Activated CD4-positive, alpha-beta T cell treated with anti-CD3 and anti-CD28 coated beads, Interleukin-2, amount 10 ng/mL, durations not matched to agents 7 days and 5 days (primary cell): ENCODE measurements at regions not wholly inside any gene's neighbourhood (a gene's known extent, or its start where the extent isn't known, plus 50 kb on each side); places are given as distances from the start of the nearest gene placed in this dataset.
"Not testable (repeated sequence)": the region's sequence is repeated elsewhere in the genome, so short reads cannot be mapped to it uniquely, and the experiment has no call there.

Experiments
- CTCF ChIA-PET: fragments of 350-600 bp; sonication (Branson Sonifier 250); formaldehyde crosslinking; loops from one replicate; lab custom pipeline; 2021; ENCODE audit warnings: antibody characterized with exemption; lab: Charles Lee
- POLR2A ChIA-PET: fragments of 350-600 bp; sonication (Branson Sonifier 250); formaldehyde crosslinking; loops from one replicate; lab custom pipeline; 2021; ENCODE audit warnings: antibody characterized with exemption; lab: Charles Lee
- DNase-seq: peaks from one replicate; pipeline ENCODE4 v3.0.0-alpha.2; 2020
- H3K27ac Mint-ChIP-seq: one replicate; pipeline ENCODE4 v1.8.0; 2021; ENCODE audit warnings: mild to moderate bottlenecking, moderate library complexity, mixed read lengths
- H3K27me3 Mint-ChIP-seq: one replicate; pipeline ENCODE4 v1.8.0; 2021; ENCODE audit warnings: mixed read lengths
- H3K36me3 Mint-ChIP-seq: one replicate; pipeline ENCODE4 v1.8.0; 2021; ENCODE audit warnings: low read depth, mixed read lengths
- H3K4me1 Mint-ChIP-seq: one replicate; pipeline ENCODE4 v1.8.0; 2021; ENCODE audit warnings: mixed read lengths
- H3K4me3 Mint-ChIP-seq: one replicate; pipeline ENCODE4 v1.8.0; 2021; ENCODE audit warnings: mild to moderate bottlenecking, moderate library complexity, mixed read lengths
- H3K9me3 Mint-ChIP-seq: one replicate; pipeline ENCODE4 v1.8.0; 2021; ENCODE audit warnings: mixed read lengths

DNA sequence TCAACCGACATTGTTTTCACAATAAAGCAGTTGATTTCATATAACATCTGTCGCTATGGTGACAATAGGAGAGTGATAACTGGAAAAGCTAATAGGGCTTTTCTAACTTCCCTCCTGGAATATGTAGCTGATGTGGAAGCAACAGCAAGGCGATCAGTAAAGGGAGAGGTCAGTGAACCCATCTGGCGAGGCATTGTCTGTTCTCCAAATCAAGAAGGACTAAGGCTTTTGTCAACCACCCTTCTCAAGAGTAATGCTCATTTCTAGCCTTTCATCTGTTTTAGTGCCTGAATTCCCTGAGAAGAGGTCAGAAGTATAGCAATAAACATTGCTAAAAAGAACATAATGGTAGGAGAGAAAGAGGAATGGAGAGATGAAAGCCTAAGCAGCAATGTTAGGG lies 201.3 kb downstream of the AKAP7 start:
- DNase-seq, result no peak
- Mint-ChIP-seq H3K27ac (no peak overlapping the region), H3K36me3 (no peaks in the 10 kb centered on the region), H3K4me1 (no peaks in the 10 kb centered on the region), H3K27me3 (no peaks in the 10 kb centered on the region), H3K9me3 (no peaks in the 10 kb centered on the region), H3K4me3 (no peak overlapping the region)
- ChIA-PET POLR2A (no interaction called here), CTCF (no interaction called here)

DNA sequence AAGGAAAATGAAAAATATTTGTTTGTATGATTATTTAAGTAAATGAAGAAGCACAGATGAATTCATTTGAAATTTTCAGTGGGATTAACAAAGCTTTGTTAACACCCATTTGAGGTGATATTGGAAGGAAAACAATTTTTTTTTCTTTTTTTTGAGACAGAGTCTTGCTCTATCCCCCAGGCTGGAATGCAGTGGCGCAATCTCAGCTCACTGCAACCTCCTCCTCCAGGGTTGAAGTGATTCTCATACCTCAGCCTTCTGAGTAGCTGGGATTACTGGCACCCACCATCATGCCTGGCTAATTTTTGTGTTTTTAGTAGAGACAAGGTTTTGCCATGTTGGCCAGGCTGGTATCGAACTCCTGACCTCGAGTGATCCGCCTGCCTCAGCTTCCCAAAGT lies 211.6 kb downstream of the AKAP7 start:
- POLR2A ChIA-PET, H3K4me1 Mint-ChIP-seq: not testable (repeated sequence)

DNA sequence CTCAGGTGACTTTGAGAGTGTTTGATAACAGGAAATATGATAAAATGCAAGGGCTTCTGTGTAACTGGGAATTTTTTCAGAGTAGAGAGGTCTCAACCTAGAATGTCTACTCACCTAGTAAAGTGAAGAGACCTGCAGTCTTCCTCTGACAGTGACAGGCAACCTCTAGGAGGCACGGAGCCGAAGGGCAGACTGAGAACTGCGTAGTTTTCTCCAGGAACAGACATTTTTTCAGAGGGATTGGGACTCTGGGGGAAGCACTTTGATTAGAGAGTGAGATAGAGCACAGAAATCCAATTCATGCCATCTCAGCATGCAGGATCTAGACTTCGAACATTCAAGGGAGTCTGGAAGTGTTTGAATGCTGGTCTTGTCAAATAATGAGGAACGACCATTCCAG lies 213.3 kb downstream of the AKAP7 start:
- no peak for DNase-seq
- Mint-ChIP-seq H3K36me3 (no peaks in the 10 kb centered on the region), H3K9me3 (no peaks in the 10 kb centered on the region), H3K4me1 (peaks cover 4% of the 10 kb centered on the region), H3K4me3 (no peak overlapping the region), H3K27ac (no peak overlapping the region), H3K27me3 (no peaks in the 10 kb centered on the region)
- POLR2A ChIA-PET, result no interaction called here
- CTCF ChIA-PET, result no interaction called here

More for the DNA sequence above, 211.6 kb downstream of the AKAP7 start:
- CTCF ChIA-PET, H3K36me3 Mint-ChIP-seq, H3K9me3 Mint-ChIP-seq, H3K27me3 Mint-ChIP-seq, DNase-seq, H3K27ac Mint-ChIP-seq, H3K4me3 Mint-ChIP-seq: not testable (repeated sequence)

DNA sequence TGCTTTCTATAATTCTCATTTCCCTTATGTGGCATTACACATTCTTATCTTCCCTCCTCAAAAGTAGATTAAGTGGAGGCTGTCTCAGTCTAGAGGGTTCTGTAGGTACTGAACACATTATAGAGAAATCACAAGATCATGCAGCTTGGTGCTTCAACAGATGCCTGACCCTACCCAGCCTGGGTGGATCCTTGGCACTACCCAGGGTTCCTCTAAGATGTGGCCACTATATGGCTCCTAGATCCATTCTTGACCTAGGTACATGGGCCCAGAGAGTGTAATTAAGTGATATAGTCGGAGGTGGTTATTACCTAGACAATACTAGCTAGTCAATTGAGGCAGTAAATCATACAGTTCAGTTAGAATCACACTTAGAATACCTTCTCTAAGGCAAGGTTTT lies 213.9 kb downstream of the AKAP7 start:
- POLR2A ChIA-PET, result no interaction called here
- peaks cover 4% of the 10 kb centered on the region for H3K4me1 Mint-ChIP-seq
- no peak overlapping the region for H3K27ac Mint-ChIP-seq
- no peaks in the 10 kb centered on the region for H3K9me3 Mint-ChIP-seq
- no peak for DNase-seq
- no peaks in the 10 kb centered on the region for H3K27me3 Mint-ChIP-seq
- H3K4me3 Mint-ChIP-seq, result no peak overlapping the region
- CTCF ChIA-PET, result interaction anchor here (0.5 kb wide), 1 partner anchor 48 kb away, joined by 3 read pairs; no protein-coding TSS in a partner anchor
- H3K36me3 Mint-ChIP-seq, result no peaks in the 10 kb centered on the region

DNA sequence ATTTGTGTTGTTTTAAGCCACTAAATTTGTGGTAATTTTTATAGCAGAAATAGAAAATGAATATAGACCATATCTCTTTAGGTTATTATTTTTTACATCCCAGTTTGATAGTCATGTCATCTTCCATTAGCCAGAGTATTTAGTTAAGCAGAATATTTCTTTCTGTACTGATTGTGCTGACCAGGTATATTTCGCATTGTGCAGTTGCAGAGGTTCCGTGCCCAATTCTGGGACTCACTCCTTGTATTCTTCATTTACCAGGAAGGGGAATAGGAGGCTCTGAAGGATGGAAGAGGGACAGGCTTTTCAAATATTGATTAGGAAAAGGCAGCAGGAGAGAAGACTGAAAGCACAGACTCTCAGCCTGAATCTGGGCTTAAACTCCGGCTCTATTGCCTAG lies 217.8 kb downstream of the AKAP7 start:
- H3K9me3 Mint-ChIP-seq, result no peaks in the 10 kb centered on the region
- POLR2A ChIA-PET, result no interaction called here
- H3K27ac Mint-ChIP-seq, result no peak overlapping the region
- H3K27me3 Mint-ChIP-seq, result no peaks in the 10 kb centered on the region
- peaks cover 1% of the 10 kb centered on the region for H3K36me3 Mint-ChIP-seq
- CTCF ChIA-PET, result no interaction called here
- H3K4me1 Mint-ChIP-seq, result peaks cover 6% of the 10 kb centered on the region
- DNase-seq, result no peak
- H3K4me3 Mint-ChIP-seq, result no peak overlapping the region

DNA sequence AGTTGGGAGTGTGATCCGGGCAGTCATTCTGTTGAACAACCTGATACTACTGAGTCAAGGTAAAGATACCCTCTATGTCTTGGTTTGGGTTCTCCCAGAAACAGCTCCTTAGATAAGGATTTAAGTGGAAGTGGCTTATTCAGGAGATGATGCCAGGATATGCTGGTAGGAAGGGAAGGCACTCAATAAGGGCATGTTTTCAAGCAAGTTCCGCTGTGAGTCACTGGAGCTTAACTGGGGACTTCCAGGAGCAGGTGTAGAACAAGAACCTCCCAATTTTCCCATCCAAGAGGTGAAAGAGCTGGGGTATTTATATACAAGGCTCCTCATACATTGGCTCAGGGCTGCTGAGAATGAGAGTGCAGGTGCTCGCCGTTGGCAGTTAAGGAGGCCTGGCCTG lies 218.6 kb downstream of the AKAP7 start:
- H3K36me3 Mint-ChIP-seq, result peaks cover 1% of the 10 kb centered on the region
- peaks cover 2% of the 10 kb centered on the region for H3K4me1 Mint-ChIP-seq
- no peak overlapping the region for H3K27ac Mint-ChIP-seq
- CTCF ChIA-PET, result interaction anchor here (1.5 kb wide), 1 partner anchor 8 kb away, joined by 5 read pairs; no protein-coding TSS in a partner anchor
- no peaks in the 10 kb centered on the region for H3K9me3 Mint-ChIP-seq
- no peak overlapping the region for H3K4me3 Mint-ChIP-seq
- POLR2A ChIA-PET, result no interaction called here
- no peak for DNase-seq
- no peaks in the 10 kb centered on the region for H3K27me3 Mint-ChIP-seq

DNA sequence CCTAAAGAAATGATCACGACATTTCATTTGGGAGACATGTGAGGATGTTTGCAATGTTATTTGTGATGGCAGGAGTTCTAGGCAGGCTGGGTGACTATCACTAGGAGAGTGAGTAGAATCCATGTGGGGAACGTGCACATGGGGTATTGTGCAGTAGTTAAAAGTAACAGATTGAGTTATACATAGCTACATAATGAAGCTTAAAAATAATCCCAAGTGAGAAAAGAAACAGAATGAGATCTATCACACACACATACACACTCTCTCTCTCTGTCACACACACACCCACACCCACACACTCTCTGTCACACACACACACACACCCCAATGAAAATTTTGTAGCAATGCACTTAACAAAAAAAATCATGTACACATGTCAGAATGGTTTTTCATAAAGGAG lies 218.7 kb upstream of the ARG1 start:
- no peak overlapping the region for H3K27ac Mint-ChIP-seq
- no peak for DNase-seq
- peaks cover 1% of the 10 kb centered on the region for H3K36me3 Mint-ChIP-seq
- no peaks in the 10 kb centered on the region for H3K9me3 Mint-ChIP-seq
- H3K27me3 Mint-ChIP-seq, result no peaks in the 10 kb centered on the region
- POLR2A ChIA-PET, result no interaction called here
- no peak overlapping the region for H3K4me3 Mint-ChIP-seq
- CTCF ChIA-PET, result interaction anchor here (1.5 kb wide), 1 partner anchor 9 kb away, joined by 5 read pairs; no protein-coding TSS in a partner anchor
- peaks cover 2% of the 10 kb centered on the region for H3K4me1 Mint-ChIP-seq

DNA sequence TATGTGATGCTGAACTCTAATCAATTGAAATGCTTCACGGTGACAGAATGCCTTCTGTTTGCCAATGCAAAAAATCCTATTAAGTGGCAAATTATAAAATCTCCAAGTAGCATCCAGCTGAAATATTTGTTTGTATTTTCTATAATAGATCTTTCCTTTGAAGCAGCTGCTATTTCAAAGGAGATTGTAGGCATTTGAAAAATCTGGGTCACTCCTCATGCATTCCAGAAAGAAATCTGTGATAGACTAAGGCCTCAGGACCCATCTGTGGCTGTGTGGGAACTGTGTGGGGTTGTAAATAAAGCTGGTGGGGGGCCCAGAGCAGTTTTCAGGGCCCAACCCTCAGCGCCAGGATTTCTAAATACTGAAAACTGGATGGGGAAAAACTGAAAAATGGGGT lies 216.9 kb upstream of the ARG1 start:
- ChIA-PET CTCF (no interaction called here), POLR2A (no interaction called here)
- no peaks in the 10 kb centered on the region for H3K9me3 Mint-ChIP-seq
- no peak overlapping the region for H3K27ac Mint-ChIP-seq
- peaks cover 1% of the 10 kb centered on the region for H3K36me3 Mint-ChIP-seq
- no peaks in the 10 kb centered on the region for H3K27me3 Mint-ChIP-seq
- no peak overlapping the region for H3K4me3 Mint-ChIP-seq
- peaks cover 2% of the 10 kb centered on the region for H3K4me1 Mint-ChIP-seq
- no peak for DNase-seq

DNA sequence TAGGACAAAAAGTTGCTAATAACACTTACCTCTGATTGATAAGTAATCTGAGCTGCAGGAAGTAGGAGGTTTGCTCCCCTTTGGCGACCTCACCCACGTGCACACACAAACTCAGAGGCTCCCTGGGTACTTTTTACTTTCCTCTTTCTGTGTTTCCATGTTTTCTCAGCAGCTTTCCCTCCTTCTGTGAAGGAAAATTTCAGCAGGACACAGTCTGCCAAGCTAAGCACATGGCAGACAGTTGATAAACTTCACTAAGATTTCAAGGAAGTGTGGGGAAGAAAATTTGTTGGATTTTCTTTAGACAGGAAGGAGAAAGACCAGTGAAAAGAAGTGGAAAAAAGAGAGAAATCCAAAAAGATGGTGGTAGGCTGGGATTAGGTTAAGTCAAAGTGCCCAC lies 215.5 kb upstream of the ARG1 start:
- CTCF ChIA-PET, result interaction anchor here (0.6 kb wide), 1 partner anchor 84 kb away, joined by 4 read pairs; no protein-coding TSS in a partner anchor
- Mint-ChIP-seq H3K36me3 (peaks cover 1% of the 10 kb centered on the region), H3K4me1 (peaks cover 2% of the 10 kb centered on the region), H3K9me3 (no peaks in the 10 kb centered on the region), H3K27me3 (no peaks in the 10 kb centered on the region), H3K4me3 (no peak overlapping the region), H3K27ac (no peak overlapping the region)
- no peak for DNase-seq
- POLR2A ChIA-PET, result interaction anchor here (0.6 kb wide), 1 partner anchor 412 kb away, joined by 7 read pairs; no protein-coding TSS in a partner anchor

DNA sequence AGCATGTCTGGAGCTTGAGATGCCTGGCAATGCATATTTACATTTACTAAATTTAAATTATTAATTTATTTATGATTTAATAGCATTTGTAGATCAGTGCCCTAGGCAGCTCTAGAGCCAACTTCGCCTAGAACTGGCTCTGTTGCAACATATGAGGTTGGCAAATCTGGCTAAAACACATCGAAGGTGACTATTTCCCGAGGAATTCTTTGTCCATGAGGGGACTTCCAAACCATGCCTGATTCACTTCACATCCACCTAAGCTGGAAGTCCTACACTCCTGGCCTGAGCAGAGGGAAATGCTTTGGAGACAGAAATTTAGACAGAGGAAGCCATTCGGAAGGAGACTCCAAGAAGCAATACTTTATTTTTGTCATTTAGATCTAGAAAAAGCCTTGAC lies 211.0 kb upstream of the ARG1 start:
- peaks cover 1% of the 10 kb centered on the region for H3K36me3 Mint-ChIP-seq
- H3K9me3 Mint-ChIP-seq, result peaks cover 2% of the 10 kb centered on the region
- ChIA-PET POLR2A (no interaction called here), CTCF (no interaction called here)
- H3K27ac Mint-ChIP-seq, result no peak overlapping the region
- H3K27me3 Mint-ChIP-seq, result no peaks in the 10 kb centered on the region
- no peak for DNase-seq
- H3K4me3 Mint-ChIP-seq, result no peak overlapping the region
- H3K4me1 Mint-ChIP-seq, result peaks cover 8% of the 10 kb centered on the region

DNA sequence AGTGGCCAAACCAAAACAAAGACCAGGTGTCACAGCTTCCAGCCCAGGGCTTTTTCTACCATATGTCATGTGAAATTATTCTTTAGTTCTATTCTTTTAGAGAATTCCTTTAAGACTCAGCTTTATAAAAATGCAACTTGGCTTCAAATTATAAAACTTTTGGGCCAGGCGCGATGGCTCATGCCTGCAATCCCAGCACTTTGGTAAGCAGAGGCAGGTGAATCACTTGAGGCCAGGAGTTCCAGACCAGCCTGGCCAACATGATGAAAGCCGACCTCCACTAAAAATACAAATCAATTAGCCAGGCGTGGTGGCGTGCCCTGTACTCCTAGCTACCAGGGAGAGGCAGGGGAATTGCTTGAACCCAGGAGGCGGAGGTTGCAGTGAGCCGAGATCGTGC lies 210.3 kb upstream of the ARG1 start:
- POLR2A ChIA-PET, result no interaction called here

DNA sequence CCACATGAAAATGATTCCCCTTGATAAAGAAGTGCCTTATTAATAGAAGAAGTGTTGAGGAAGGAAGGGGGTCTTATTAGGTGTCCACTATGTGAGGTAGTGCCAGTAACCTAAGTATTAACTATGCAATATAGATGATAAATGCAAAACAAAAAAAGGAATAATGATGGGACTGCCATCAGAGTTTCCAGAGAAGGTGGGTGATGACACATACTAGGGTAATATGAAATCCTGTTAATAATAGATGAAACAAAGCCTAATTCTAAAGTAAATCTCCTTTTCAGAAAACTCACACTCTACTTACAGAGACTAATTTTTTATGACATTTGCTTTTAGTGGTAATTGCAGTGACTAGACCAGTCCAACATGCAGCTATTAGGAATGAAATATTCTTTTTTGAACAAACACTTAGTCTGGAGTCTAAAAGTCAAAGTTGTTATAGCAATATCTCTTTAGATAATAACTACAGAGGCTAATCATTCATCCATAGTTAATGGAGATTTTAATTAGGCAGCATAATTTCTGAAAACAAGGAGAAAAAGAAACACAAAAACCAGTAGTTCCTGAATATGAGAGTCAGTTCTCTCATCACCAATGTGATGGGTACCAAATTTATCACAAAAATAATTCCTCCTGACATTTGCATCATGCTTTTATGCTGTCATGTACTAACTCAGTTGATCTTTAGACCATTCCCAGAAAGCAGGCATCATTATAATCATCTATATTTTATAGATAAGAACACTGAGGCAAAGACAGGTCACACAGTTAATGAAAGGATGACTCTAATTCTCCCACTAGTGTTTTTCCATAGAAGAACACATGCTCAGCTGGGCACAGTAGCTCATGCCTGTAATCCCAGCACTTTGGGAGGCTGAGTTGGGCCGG lies 208.8 kb upstream of the ARG1 start:
- POLR2A ChIA-PET, result no interaction called here
- peaks cover 2% of the 10 kb centered on the region for H3K9me3 Mint-ChIP-seq
- CTCF ChIA-PET, result interaction anchor here (0.7 kb wide), 1 partner anchor 100 kb away, joined by 3 read pairs; no protein-coding TSS in a partner anchor
- no peaks in the 10 kb centered on the region for H3K36me3 Mint-ChIP-seq
- H3K4me3 Mint-ChIP-seq, result no peak overlapping the region
- peaks cover 13% of the 10 kb centered on the region for H3K4me1 Mint-ChIP-seq
- no peak overlapping the region for H3K27ac Mint-ChIP-seq
- no peak for DNase-seq
- no peaks in the 10 kb centered on the region for H3K27me3 Mint-ChIP-seq

More for the DNA sequence above, 210.3 kb upstream of the ARG1 start:
- Mint-ChIP-seq H3K4me3 (no peak overlapping the region), H3K27ac (no peak overlapping the region), H3K9me3 (peaks cover 2% of the 10 kb centered on the region), H3K27me3 (no peaks in the 10 kb centered on the region), H3K4me1 (peaks cover 6% of the 10 kb centered on the region), H3K36me3 (no peaks in the 10 kb centered on the region)
- DNase-seq, result no peak
- CTCF ChIA-PET, result no interaction called here

DNA sequence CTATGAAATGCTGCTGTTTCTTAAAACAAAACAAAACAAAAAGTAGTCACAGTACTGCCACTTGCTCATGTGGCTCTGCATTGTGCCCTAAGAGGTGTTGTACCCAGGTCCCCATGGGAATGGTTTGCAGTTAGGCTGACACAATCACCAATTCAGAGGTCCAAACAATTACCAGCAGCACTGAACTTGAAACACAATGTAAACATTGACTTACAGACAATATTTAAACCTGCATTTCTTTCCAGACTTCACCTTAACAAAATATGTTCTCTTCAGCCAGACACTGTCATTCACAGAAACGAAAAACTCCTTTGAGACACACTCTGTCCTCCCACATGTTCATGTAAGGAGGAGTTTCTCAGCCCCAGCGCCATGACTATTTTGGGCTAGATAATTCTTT lies 206.8 kb upstream of the ARG1 start:
- Mint-ChIP-seq H3K27ac (no peak overlapping the region), H3K36me3 (no peaks in the 10 kb centered on the region), H3K4me3 (no peak overlapping the region), H3K4me1 (peaks cover 13% of the 10 kb centered on the region), H3K9me3 (peaks cover 2% of the 10 kb centered on the region), H3K27me3 (no peaks in the 10 kb centered on the region)
- POLR2A ChIA-PET, result no interaction called here
- DNase-seq, result no peak
- CTCF ChIA-PET, result no interaction called here
